ENCODE measurements at regions not wholly inside any gene's neighbourhood (a gene's known extent, or its start where the extent isn't known, plus 50 kb on each side); places are given as distances from the start of the nearest gene placed in this dataset.

- DNase-seq, result no peak
Observed at GRCh38 chr15:96670389-96670788, 339.9 kb downstream of the NR2F2 start.

GRCh38 chr15:96672629-96673028, 342.1 kb downstream of the NR2F2 start:
- DNase-seq, result no peak

- DNase-seq, result no peak
Observed at GRCh38 chr15:96678386-96678785, 347.9 kb downstream of the NR2F2 start.

- DNase-seq, result no peak
Observed at GRCh38 chr15:96687388-96688107, 357.0 kb downstream of the NR2F2 start.

DNA sequence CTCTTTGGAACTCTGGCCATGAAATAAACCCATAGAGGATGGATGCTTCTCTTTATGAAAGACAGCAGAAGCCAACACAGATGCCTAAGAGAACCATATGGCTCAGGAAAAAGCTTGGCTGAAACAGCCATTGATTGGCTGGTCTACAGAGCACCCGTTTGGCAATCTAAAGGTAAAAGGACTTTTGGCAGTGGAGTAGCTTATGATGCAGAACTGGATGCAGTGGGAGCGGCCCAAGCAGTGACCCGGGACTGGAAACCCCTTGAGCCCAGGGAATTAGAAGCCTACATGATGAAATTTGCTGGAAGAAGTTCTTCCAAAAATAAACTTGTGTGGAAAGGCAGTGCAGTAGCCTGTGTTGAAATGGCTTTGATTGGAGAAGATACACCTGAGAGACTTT, 360.2 kb downstream of the NR2F2 start:
- no peak for DNase-seq

GRCh38 chr15:96692826-96693225, 362.3 kb downstream of the NR2F2 start:
- peak in 1 of 56 donors; percentile 2 for DNase-seq

DNA sequence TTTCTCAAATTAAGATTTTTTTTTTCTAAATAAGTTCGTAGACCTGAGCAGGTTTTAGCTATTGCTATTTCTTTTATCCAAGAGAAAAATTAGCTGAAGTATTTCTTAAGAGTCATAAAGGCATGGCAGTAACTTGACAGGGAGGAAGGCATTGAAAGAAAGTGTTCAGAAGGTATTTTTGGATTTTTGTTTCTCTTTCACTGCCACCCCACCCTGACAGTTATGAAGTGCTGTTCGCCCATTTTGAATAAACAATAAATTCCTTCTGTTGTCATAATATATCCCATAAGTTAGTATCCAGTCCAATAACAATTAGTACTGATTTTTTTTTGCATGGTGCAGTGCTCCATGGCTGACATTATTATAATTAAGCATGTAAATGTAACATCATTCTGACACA, 363.0 kb downstream of the NR2F2 start:
- DNase-seq, result no peak

DNA sequence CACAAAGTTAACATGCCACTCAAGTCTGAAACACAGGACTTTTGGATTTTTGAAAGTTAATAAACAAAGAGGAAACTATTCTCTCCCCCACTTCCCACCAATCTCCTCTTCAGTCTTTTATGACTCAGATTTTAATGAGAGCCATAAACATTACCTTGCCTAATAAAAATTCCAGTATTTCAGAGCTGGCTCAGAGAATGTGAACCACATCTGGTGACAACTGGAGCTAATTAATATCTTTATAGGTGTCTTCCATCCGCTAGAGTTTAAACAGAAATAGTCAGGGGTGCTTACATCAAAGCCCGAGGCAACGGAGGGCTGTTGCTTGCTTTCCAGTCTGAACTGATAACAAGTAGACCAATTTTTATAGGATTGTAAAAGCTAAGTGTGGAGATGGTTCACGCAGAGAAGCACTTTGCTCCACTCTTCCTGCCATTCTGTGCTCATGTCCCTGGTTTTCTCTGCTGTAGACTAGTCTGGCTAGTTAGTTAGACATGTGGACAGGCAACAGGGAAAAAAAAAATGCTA, 363.6 kb downstream of the NR2F2 start:
- DNase-seq, result no peak

DNA sequence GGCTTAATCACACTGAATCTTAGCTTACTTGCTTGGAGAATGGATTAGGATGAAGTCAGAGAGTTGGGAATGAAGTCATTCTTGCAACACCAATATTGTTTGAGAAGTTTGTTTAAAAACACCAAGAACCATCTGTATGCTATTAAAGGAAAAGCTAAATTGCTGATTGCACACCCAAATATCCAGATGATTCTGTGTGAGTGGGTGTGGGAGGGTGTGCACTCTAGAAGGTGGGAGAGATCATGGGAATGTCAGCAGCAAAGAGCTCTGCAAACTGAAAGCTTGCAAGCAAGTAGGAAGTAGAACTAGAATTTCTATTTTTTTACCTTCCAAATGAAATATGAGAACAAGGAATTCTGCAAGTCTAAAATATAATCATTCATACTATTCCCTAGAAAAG, 364.9 kb downstream of the NR2F2 start:
- DNase-seq, result no peak

DNA sequence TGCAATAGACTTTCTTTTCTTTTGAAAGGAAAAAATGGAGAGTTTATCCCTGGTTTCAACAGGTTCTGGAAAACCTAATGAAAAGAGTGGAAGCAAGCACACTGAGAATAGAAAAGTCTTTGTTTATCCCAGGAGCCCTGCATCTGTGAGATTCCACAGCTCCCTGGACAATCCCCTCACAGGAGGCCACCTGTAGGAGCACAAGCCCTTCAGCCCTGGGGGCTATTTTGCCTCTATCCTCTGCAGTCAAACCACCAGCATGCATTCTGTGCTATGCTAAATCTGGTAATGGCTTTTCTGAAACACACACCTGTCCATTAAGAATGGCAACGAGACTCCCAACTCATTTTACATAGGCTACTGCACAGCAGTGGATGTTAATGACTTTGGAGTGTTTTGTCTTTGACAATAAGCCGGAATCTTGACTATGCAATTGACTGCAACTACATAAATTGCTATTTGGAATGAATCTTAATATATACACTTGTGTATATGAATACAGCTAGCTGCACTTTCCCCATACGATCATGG, 369.4 kb downstream of the NR2F2 start:
- DNase-seq, result no peak

- no peak for DNase-seq
Observed at GRCh38 chr15:96700555-96700954, 370.1 kb downstream of the NR2F2 start.

GRCh38 chr15:96701443-96701842, 370.9 kb downstream of the NR2F2 start:
- no peak for DNase-seq

- DNase-seq, result no peak
Observed at GRCh38 chr15:96701877-96702276, 371.4 kb downstream of the NR2F2 start.

- no peak for DNase-seq
Observed at GRCh38 chr15:96702589-96702988, 372.1 kb downstream of the NR2F2 start.

DNA sequence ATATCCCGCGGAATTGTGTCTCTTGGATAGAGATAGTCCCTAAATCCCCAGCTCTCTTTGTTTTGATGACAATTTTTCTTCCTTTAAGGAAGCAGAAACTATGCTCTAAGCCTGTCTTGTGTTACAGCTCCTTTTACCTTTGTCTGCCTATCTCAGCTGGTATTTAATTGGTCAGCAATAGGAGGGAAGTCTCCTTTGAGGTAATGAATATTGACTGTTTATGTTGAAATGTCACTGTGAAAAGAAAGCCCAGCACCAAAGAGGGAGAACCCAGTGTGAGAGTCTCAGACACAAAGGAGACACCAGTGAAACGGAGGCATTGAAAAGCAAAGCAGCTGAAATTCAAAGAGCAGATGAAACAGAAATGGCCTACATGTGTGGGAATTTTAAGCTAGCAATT, 372.6 kb downstream of the NR2F2 start:
- DNase-seq, result no peak

- DNase-seq, result no peak
Observed at GRCh38 chr15:96703794-96704550, 373.5 kb downstream of the NR2F2 start.

- no peak for DNase-seq
Observed at GRCh38 chr15:96716075-96716474, 385.6 kb downstream of the NR2F2 start.

- DNase-seq, result no peak
Observed at GRCh38 chr15:96716478-96716877, 386.0 kb downstream of the NR2F2 start.

- no peak for DNase-seq
Observed at GRCh38 chr15:96720251-96720650, 389.8 kb downstream of the NR2F2 start.

- DNase-seq, result no peak
Observed at GRCh38 chr15:96720656-96721055, 390.2 kb downstream of the NR2F2 start.

- no peak for DNase-seq
Observed at GRCh38 chr15:96728591-96728990, 398.1 kb downstream of the NR2F2 start.

DNA sequence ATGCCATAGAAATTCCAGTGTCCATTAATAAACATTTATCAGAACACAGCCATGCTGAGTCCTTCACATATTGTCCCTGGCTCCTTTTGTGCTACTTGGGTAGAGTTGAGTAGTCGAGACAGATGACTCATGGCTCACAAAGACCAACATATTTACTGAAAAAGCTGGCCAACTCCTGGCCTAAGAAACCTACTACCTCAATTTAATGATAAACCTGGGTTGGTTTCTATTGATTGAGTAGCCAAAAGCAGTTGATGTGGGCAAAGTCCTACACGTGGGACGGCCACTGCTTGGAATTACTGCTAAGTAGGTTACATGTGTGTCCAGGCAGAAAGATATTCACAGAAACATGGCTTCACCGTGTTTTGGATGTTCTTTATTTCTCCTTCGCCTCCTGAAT, 402.2 kb downstream of the NR2F2 start:
- no peak for DNase-seq

DNA sequence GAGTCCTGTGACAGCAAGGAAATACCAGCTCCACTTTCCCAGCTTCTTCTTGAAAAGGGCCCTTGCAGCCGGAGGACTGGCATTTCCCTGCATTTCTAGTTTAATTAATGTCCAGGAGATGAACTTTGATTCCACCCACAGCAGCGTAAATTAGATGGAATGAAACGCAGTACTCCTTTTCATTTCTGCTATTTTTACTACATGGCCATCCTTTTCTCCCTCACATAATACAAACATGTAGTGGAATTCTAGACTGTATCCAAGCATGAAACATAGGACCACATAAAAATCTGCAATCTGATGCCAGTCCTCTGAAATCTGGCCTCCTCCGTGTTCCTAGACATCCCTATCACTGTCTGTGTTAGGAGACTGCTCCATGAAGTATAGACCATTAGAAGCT, 403.2 kb downstream of the NR2F2 start:
- no peak for DNase-seq

Data from amygdala (tissue), 56 donors.